ENCODE measurements at regions not wholly inside any gene's neighbourhood (a gene's known extent, or its start where the extent isn't known, plus 50 kb on each side); places are given as distances from the start of the nearest gene placed in this dataset.

DNA sequence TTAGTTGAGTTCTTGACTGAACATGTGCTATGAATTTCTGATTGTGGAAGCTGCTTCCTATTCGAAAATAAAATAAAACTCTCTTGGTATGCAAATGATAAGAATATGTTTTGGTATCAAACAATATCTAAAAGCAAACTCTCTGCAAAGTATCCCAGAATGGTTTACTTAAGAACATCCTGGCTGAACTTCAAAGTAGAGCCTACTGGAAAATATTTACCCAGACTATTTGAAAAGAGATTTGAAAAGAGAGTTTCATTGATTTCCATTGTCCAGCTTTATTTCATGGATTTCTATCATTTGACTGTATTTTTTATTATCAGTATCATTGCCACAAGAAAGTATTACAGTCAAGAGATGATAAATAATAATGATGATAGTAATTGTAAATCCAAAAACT lies 171.1 kb upstream of the SLC7A11 start:
- no peaks in the 10 kb centered on the region for H3K27me3 ChIP-seq (ENCODE audit: control insufficient read depth, insufficient read depth, low read length)
- WGBS (ENCODE audit: insufficient coverage) = no CpG with 5 or more reads among the region's 1 CpG
- no peaks in the 10 kb centered on the region for H3K4me1 ChIP-seq (ENCODE audit: control insufficient read depth, insufficient read depth, low read length)
- H3K27ac ChIP-seq (ENCODE audit: low read depth, low read length) = no peak overlapping the region
- H3K4me3 ChIP-seq (ENCODE audit: low read depth, low read length) = no peak overlapping the region
- no peak for DNase-seq (ENCODE audit: low read depth in 4 of 6, low spot score in 6 of 6)
- no peaks in the 10 kb centered on the region for H3K9me3 ChIP-seq (ENCODE audit: control insufficient read depth, insufficient read depth, low read length)
- no peaks in the 10 kb centered on the region for H3K36me3 ChIP-seq (ENCODE audit: control insufficient read depth, insufficient read depth, low read length)

DNA sequence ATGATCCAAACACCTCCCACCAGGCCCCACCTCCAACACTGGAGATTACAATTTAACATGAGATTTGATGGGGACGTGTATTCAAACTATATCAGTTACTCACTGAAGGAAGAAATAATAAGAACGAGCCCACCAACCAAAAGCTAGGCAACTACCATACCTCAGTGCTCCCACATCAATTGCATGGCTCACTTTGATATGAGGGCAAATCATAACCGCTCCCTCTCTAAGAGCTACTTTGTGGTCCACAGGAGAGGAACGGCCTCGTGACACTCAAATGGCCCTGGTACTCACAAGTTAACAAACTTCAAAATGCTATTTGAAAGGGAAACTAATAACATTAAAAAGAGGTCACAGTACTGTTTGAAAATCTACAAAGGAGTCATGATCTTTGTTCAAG lies 170.7 kb upstream of the SLC7A11 start:
- WGBS (ENCODE audit: insufficient coverage) = 80% methylated on average over 1 of the region's 5 CpGs
- Histone ChIP-seq H3K4me1 (ENCODE audit: control insufficient read depth, insufficient read depth, low read length) (no peaks in the 10 kb centered on the region), H3K27me3 (ENCODE audit: control insufficient read depth, insufficient read depth, low read length) (no peaks in the 10 kb centered on the region), H3K36me3 (ENCODE audit: control insufficient read depth, insufficient read depth, low read length) (no peaks in the 10 kb centered on the region), H3K9me3 (ENCODE audit: control insufficient read depth, insufficient read depth, low read length) (no peaks in the 10 kb centered on the region), H3K4me3 (ENCODE audit: low read depth, low read length) (no peak overlapping the region), H3K27ac (ENCODE audit: low read depth, low read length) (no peak overlapping the region)
- no peak for DNase-seq (ENCODE audit: low read depth in 4 of 6, low spot score in 6 of 6)

GRCh38 chr4:138410266-138410665 lies 168.1 kb upstream of the SLC7A11 start:
- no peaks in the 10 kb centered on the region for H3K27me3 ChIP-seq (ENCODE audit: control insufficient read depth, insufficient read depth, low read length)
- peak in 1 of 6 donors; percentile 26 for DNase-seq (ENCODE audit: low read depth in 4 of 6, low spot score in 6 of 6)
- no peaks in the 10 kb centered on the region for H3K36me3 ChIP-seq (ENCODE audit: control insufficient read depth, insufficient read depth, low read length)
- no peaks in the 10 kb centered on the region for H3K9me3 ChIP-seq (ENCODE audit: control insufficient read depth, insufficient read depth, low read length)
- H3K27ac ChIP-seq (ENCODE audit: low read depth, low read length) = no peak overlapping the region
- H3K4me3 ChIP-seq (ENCODE audit: low read depth, low read length) = no peak overlapping the region
- no peaks in the 10 kb centered on the region for H3K4me1 ChIP-seq (ENCODE audit: control insufficient read depth, insufficient read depth, low read length)

- Histone ChIP-seq H3K4me1 (ENCODE audit: control insufficient read depth, insufficient read depth, low read length) (no peaks in the 10 kb centered on the region), H3K27me3 (ENCODE audit: control insufficient read depth, insufficient read depth, low read length) (no peaks in the 10 kb centered on the region), H3K27ac (ENCODE audit: low read depth, low read length) (no peak overlapping the region), H3K36me3 (ENCODE audit: control insufficient read depth, insufficient read depth, low read length) (no peaks in the 10 kb centered on the region), H3K9me3 (ENCODE audit: control insufficient read depth, insufficient read depth, low read length) (no peaks in the 10 kb centered on the region), H3K4me3 (ENCODE audit: low read depth, low read length) (no peak overlapping the region)
- WGBS (ENCODE audit: insufficient coverage) = no CpG with 5 or more reads among the region's 3 CpGs
- no peak for DNase-seq (ENCODE audit: low read depth in 4 of 6, low spot score in 6 of 6)
Measured at GRCh38 chr4:138409670-138410069, 167.5 kb upstream of the SLC7A11 start.

DNA sequence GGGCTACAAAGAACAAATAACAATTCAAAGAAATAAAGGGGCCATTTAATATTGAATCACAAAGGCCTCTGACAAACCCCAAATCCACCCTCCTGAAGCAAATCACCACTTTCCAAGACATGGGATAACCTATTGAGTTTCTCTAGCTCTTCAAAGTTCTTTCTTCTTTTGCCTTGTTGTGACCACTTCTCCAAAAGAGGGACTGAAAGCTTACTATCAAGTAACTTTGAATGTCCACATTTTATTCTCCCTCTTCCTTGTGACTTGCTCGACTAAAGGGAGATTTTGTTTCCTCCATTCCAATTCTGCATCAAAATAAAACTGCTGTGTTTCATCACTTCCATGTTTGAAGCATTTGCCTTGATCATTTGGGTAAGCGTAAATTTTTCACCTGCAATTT lies 166.6 kb upstream of the SLC7A11 start:
- H3K27me3 ChIP-seq (ENCODE audit: control insufficient read depth, insufficient read depth, low read length) = no peaks in the 10 kb centered on the region
- H3K9me3 ChIP-seq (ENCODE audit: control insufficient read depth, insufficient read depth, low read length) = no peaks in the 10 kb centered on the region
- no peak for DNase-seq (ENCODE audit: low read depth in 4 of 6, low spot score in 6 of 6)
- no peak overlapping the region for H3K27ac ChIP-seq (ENCODE audit: low read depth, low read length)
- no peaks in the 10 kb centered on the region for H3K36me3 ChIP-seq (ENCODE audit: control insufficient read depth, insufficient read depth, low read length)
- WGBS (ENCODE audit: insufficient coverage) = no CpG with 5 or more reads among the region's 2 CpGs
- H3K4me3 ChIP-seq (ENCODE audit: low read depth, low read length) = no peak overlapping the region
- no peaks in the 10 kb centered on the region for H3K4me1 ChIP-seq (ENCODE audit: control insufficient read depth, insufficient read depth, low read length)

DNA sequence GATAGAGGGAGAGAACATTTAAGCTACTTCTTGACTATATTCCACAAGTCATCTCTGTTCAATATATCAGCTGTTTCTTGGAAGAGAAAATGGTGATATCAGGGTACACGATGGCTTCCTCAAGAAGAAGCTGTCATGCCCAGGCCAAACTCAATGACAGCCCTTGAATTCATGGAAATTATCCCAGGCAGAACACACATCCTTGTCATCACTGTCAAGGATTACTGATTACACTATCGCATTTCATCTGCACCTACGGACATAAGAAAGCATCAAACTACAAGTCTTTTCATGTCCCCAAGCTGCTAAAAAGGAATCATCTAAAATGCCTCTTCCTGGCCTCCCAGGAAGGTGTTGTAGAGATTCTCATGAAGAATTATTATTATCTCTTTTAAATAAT lies 165.2 kb upstream of the SLC7A11 start:
- 80% methylated on average over 1 of the region's 3 CpGs for WGBS (ENCODE audit: insufficient coverage)
- Histone ChIP-seq H3K9me3 (ENCODE audit: control insufficient read depth, insufficient read depth, low read length) (no peaks in the 10 kb centered on the region), H3K4me1 (ENCODE audit: control insufficient read depth, insufficient read depth, low read length) (no peaks in the 10 kb centered on the region), H3K36me3 (ENCODE audit: control insufficient read depth, insufficient read depth, low read length) (no peaks in the 10 kb centered on the region), H3K4me3 (ENCODE audit: low read depth, low read length) (no peak overlapping the region), H3K27me3 (ENCODE audit: control insufficient read depth, insufficient read depth, low read length) (no peaks in the 10 kb centered on the region), H3K27ac (ENCODE audit: low read depth, low read length) (peak overlapping the region; percentile 8)
- DNase-seq (ENCODE audit: low read depth in 4 of 6, low spot score in 6 of 6) = no peak

- no peaks in the 10 kb centered on the region for H3K27me3 ChIP-seq (ENCODE audit: control insufficient read depth, insufficient read depth, low read length)
- no CpG with 5 or more reads among the region's 1 CpG for WGBS (ENCODE audit: insufficient coverage)
Measured at GRCh38 chr4:138406876-138407275, 164.7 kb upstream of the SLC7A11 start.

DNA sequence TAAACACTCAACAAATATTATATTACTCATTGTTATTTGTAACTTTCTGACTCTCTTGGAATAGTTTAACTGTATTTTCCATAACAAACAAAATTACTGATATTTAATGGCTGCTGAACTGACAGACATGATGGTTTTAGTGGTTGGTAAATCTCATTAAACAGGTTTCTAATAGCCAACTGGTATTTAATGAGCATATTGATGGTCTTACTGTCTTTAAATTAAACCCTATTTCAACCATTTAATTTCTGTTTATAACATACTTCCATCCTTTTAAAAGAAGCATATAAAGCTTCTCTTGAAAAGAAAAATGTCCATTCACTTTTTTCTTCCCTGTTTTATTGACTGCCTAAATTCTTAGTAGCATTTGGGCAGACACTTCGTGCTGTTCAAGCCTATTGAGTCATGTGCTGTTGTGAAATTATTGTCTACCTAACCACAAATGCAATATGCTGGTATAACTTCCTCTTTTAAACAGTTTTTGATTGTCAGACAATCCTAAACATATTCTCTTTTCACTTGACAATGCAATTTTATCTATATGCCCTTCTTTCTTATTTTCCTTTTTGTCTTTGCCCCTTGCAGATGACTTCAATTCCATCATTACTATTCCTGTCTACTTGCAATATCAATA lies 163.9 kb upstream of the SLC7A11 start:
- H3K36me3 ChIP-seq (ENCODE audit: control insufficient read depth, insufficient read depth, low read length) = no peaks in the 10 kb centered on the region

More at GRCh38 chr4:138406876-138407275, 164.7 kb upstream of the SLC7A11 start:
- H3K9me3 ChIP-seq (ENCODE audit: control insufficient read depth, insufficient read depth, low read length) = no peaks in the 10 kb centered on the region
- H3K36me3 ChIP-seq (ENCODE audit: control insufficient read depth, insufficient read depth, low read length) = no peaks in the 10 kb centered on the region
- H3K4me3 ChIP-seq (ENCODE audit: low read depth, low read length) = no peak overlapping the region
- H3K27ac ChIP-seq (ENCODE audit: low read depth, low read length) = peak overlapping the region; percentile 43
- no peaks in the 10 kb centered on the region for H3K4me1 ChIP-seq (ENCODE audit: control insufficient read depth, insufficient read depth, low read length)
- peak in 2 of 6 donors; percentile 42 to 68 for DNase-seq (ENCODE audit: low read depth in 4 of 6, low spot score in 6 of 6)

DNA sequence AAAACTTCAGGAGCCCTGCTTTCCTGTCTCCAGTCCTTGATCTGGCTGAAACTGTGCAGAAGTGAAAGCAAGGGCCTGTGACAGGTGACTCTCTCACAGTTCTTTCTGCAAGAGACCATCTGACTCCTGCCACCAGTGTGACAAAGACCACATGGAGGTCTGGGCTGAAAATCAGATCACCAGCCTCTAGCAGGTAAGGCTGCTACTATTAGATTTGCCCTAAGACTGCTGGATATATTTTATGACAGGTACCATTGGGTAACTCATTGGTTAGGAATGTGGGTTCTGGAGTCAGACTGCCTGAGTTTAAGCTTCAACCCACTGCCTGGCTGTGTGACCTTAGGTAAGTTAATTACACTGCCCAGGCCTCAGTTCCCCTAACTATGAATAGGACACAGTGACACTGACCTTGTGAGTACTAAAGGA lies 163.3 kb upstream of the SLC7A11 start:
- H3K27me3 ChIP-seq (ENCODE audit: control insufficient read depth, insufficient read depth, low read length) = no peaks in the 10 kb centered on the region
- no peak for DNase-seq (ENCODE audit: low read depth in 4 of 6, low spot score in 6 of 6)
- no peaks in the 10 kb centered on the region for H3K36me3 ChIP-seq (ENCODE audit: control insufficient read depth, insufficient read depth, low read length)
- no peaks in the 10 kb centered on the region for H3K9me3 ChIP-seq (ENCODE audit: control insufficient read depth, insufficient read depth, low read length)
- no peak overlapping the region for H3K4me3 ChIP-seq (ENCODE audit: low read depth, low read length)
- no peaks in the 10 kb centered on the region for H3K4me1 ChIP-seq (ENCODE audit: control insufficient read depth, insufficient read depth, low read length)
- no peak overlapping the region for H3K27ac ChIP-seq (ENCODE audit: low read depth, low read length)

More for the DNA sequence above, 163.9 kb upstream of the SLC7A11 start:
- Histone ChIP-seq H3K27ac (ENCODE audit: low read depth, low read length) (peak overlapping the region; percentile 43), H3K27me3 (ENCODE audit: control insufficient read depth, insufficient read depth, low read length) (no peaks in the 10 kb centered on the region), H3K4me3 (ENCODE audit: low read depth, low read length) (no peak overlapping the region), H3K4me1 (ENCODE audit: control insufficient read depth, insufficient read depth, low read length) (no peaks in the 10 kb centered on the region), H3K9me3 (ENCODE audit: control insufficient read depth, insufficient read depth, low read length) (no peaks in the 10 kb centered on the region)
- no CpG with 5 or more reads among the region's 1 CpG for WGBS (ENCODE audit: insufficient coverage)
- no peak for DNase-seq (ENCODE audit: low read depth in 4 of 6, low spot score in 6 of 6)

DNA sequence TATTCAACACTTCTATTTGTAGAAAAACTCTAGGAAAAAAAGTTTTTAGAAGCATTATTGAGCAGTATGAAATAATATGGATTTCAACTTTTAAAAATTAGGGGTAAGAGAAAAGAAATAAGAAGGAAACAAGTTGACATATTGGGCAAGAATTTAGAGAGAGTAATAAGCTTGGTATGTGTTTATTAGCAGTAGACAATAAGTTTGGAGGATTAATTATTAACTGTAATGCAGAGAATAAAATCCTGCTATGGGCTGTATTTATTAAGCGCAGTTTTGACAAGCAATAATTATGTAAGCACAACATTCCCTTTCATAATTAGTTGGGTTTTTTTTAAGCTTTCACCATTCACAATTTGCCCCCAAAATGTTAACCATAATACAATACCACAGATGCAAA lies 162.7 kb upstream of the SLC7A11 start:
- no peaks in the 10 kb centered on the region for H3K9me3 ChIP-seq (ENCODE audit: control insufficient read depth, insufficient read depth, low read length)
- no peaks in the 10 kb centered on the region for H3K36me3 ChIP-seq (ENCODE audit: control insufficient read depth, insufficient read depth, low read length)
- no peaks in the 10 kb centered on the region for H3K4me1 ChIP-seq (ENCODE audit: control insufficient read depth, insufficient read depth, low read length)
- H3K4me3 ChIP-seq (ENCODE audit: low read depth, low read length) = no peak overlapping the region
- no peaks in the 10 kb centered on the region for H3K27me3 ChIP-seq (ENCODE audit: control insufficient read depth, insufficient read depth, low read length)
- no CpG with 5 or more reads among the region's 1 CpG for WGBS (ENCODE audit: insufficient coverage)
- DNase-seq (ENCODE audit: low read depth in 4 of 6, low spot score in 6 of 6) = no peak
- no peak overlapping the region for H3K27ac ChIP-seq (ENCODE audit: low read depth, low read length)
